ENCODE measurements at regions not wholly inside any gene's neighbourhood (a gene's known extent, or its start where the extent isn't known, plus 50 kb on each side); places are given as distances from the start of the nearest gene placed in this dataset.

GRCh38 chr21:14620152-14620551 is 74.0 kb upstream of the SAMSN1 start (continued):
- no peak for TF ChIP-seq ZBTB11 (CRISPR knock-in tag; IDR thresholded peaks at IDR 0.05)
- no peak for TF ChIP-seq SIX5 (IDR thresholded peaks at IDR 0.05; ENCODE audit: low read depth, low read length, severe bottlenecking)
- no peak for TF ChIP-seq TCF12 (IDR thresholded peaks at IDR 0.05; ENCODE audit: low read depth, low read length)
- no peak for TF ChIP-seq KDM1A (IDR thresholded peaks at IDR 0.05; ENCODE audit: borderline replicate concordance)
- TF ChIP-seq FOS (IDR thresholded peaks at IDR 0.05; ENCODE audit: borderline replicate concordance, extremely low read depth, insufficient read length) = no peak
- TF ChIP-seq E4F1 (IDR thresholded peaks at IDR 0.05; ENCODE audit: borderline replicate concordance, partially characterized antibody) = no peak
- TF ChIP-seq MTA3 (IDR thresholded peaks at IDR 0.05; ENCODE audit: borderline replicate concordance, low read length) = no peak
- no peak for TF ChIP-seq ZNF217 (IDR thresholded peaks at IDR 0.05)
- TF ChIP-seq BRCA1 (IDR thresholded peaks at IDR 0.05; ENCODE audit: low read depth, low read length) = no peak
- TF ChIP-seq CBX5 (IDR thresholded peaks at IDR 0.05; ENCODE audit: low read depth) = peak; percentile 46; the same call in 1 of the 2 replicates
- no peak for TF ChIP-seq STAT3 (IDR thresholded peaks at IDR 0.05; ENCODE audit: low read depth, low read length)
- TF ChIP-seq SREBF1 (IDR thresholded peaks at IDR 0.05; ENCODE audit: low read length) = no peak
- no peak for TF ChIP-seq PML (IDR thresholded peaks at IDR 0.05; ENCODE audit: low read length)
- TF ChIP-seq POLR2AphosphoS2 (IDR thresholded peaks at IDR 0.05; ENCODE audit: low read depth, low read length) = no peak
- TF ChIP-seq RUNX3 (IDR thresholded peaks at IDR 0.05; ENCODE audit: low read length) = peak; percentile 40; the same call in 1 of the 2 replicates
- TF ChIP-seq POLR2A (IDR thresholded peaks at IDR 0.05; ENCODE audit: low read depth, low read length) = no peak
- TF ChIP-seq YY1 (IDR thresholded peaks at IDR 0.05; ENCODE audit: low read depth, low read length) = no peak
- TF ChIP-seq HCFC1 (IDR thresholded peaks at IDR 0.05; ENCODE audit: low read length) = no peak
- peak; percentile 49; the same call in 1 of the 2 replicates for TF ChIP-seq ATF7 (IDR thresholded peaks at IDR 0.05; ENCODE audit: low read depth)
- TF ChIP-seq FOXM1 (IDR thresholded peaks at IDR 0.05; ENCODE audit: low read depth, low read length) = no peak
- TF ChIP-seq BCL3 (IDR thresholded peaks at IDR 0.05; ENCODE audit: borderline replicate concordance, insufficient read depth, low read depth, low read length, poor library complexity, severe bottlenecking) = no peak
- TF ChIP-seq RFX5 (IDR thresholded peaks at IDR 0.05; ENCODE audit: low read depth, low read length) = no peak
- no peak for TF ChIP-seq ATF3 (IDR thresholded peaks at IDR 0.05; ENCODE audit: borderline replicate concordance, extremely low read depth, low read depth, low read length)
- no peak for TF ChIP-seq FOXK2 (IDR thresholded peaks at IDR 0.05)
- TF ChIP-seq SMAD5 (IDR thresholded peaks at IDR 0.05; ENCODE audit: low read depth) = no peak
